Breast epithelium (tissue), 4 donors: ENCODE measurements at regions not wholly inside any gene's neighbourhood (a gene's known extent, or its start where the extent isn't known, plus 50 kb on each side); places are given as distances from the start of the nearest gene placed in this dataset.

Experiments used
- DNase-seq, 2 donors: peaks; one replicate each; pipeline ENCODE4 v3.0.0-alpha.2; 2019; ENCODE audit warnings: low spot score in 2 of 2
- H3K27ac ChIP-seq, 2 donors: fragments of 200-600 bp; sonication (generic) in 1 of 2; one replicate each; pipeline ENCODE4 v1.5.1; 2016 to 2019; ENCODE audit warnings: mild to moderate bottlenecking in 1 of 2
- H3K27me3 ChIP-seq, 2 donors: fragments of 200-600 bp; sonication (generic) in 1 of 2; one replicate each; pipeline versions ENCODE4 v1.5.1 to v1.6.0; 2017 to 2019; ENCODE audit warnings: control low read depth in 1 of 2, mild to moderate bottlenecking in 1 of 2
- H3K36me3 ChIP-seq: fragments of 200-600 bp; one replicate; pipeline ENCODE4 v1.5.1; 2019
- H3K4me1 ChIP-seq, 2 donors: fragments of 200-600 bp; sonication (generic); one replicate each; pipeline ENCODE4 v1.5.1; 2016 to 2019; ENCODE audit warnings: control low read depth in 1 of 2
- H3K4me3 ChIP-seq, 3 donors: fragments of 200-600 bp; sonication (generic); 1 replicate in 2 of 3; 2 replicates in 1 of 3; pipeline ENCODE4 v1.5.1; 2016 to 2019; ENCODE audit warnings: mild to moderate bottlenecking in 3 of 3, moderate library complexity in 2 of 3
- H3K9me3 ChIP-seq, 2 donors: fragments of 200-600 bp; sonication (generic) in 1 of 2; one replicate each; pipeline ENCODE4 v1.5.1; 2016 to 2019; ENCODE audit warnings: control low read depth in 1 of 2
- POLR2A ChIP-seq: fragments of 450-650 bp; IDR thresholded peaks from one replicate; pipeline ENCODE4 v1.6.1; 2016; ENCODE audit warnings: antibody characterized with exemption, mild to moderate bottlenecking, moderate library complexity
- POLR2AphosphoS5 ChIP-seq, 3 donors: sonication (generic); formaldehyde crosslinking; IDR thresholded peaks; one replicate each; pipeline ENCODE4 v1.6.1; 2017; ENCODE audit warnings: antibody characterized with exemption in 3 of 3
- intact Hi-C: fragments of 100-400 bp; cut with DNase I; formaldehyde crosslinking; loops from one replicate; pipeline ENCODE4 v1.15.1; 2023; ENCODE audit warnings: low total_unique reads
- TF ChIP-seq, protein P1 (sequence below), 3 donors: fragments of 450-650 bp; IDR thresholded peaks; one replicate each; pipeline ENCODE4 v1.5.1; 2016 to 2017; ENCODE audit warnings: antibody characterized with exemption in 3 of 3, mild to moderate bottlenecking in 3 of 3, moderate library complexity in 3 of 3

GRCh38 chr16:63617047-63617989, 1504.5 kb downstream of the CDH11 start:
- no peak overlapping the region for H3K27ac ChIP-seq

DNA sequence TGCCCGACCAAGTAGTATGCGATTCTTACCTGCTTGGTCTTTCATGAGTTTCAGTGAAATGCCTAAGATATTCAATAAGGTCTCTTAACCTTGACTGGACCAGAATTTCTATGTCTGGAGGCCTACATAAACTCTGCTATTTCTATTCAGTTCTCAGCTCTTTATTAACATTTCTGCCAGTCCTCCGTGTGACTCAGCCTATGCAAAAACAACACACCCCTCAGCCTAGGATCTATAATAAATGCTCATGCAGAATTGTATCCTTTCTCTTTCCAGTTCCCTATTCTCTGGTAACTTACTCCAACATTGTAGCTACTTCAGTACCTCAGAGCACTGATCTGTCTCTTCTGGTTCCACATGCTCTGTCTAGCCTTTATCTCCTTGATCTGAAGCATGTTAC, 1507.4 kb downstream of the CDH11 start:
- DNase-seq = no peak
- Histone ChIP-seq H3K27me3 (no peaks in the 10 kb centered on the region), H3K9me3 (no peaks in the 10 kb centered on the region), H3K4me1 (no peaks in the 10 kb centered on the region), H3K36me3 (no peaks in the 10 kb centered on the region), H3K4me3 (no peak overlapping the region), H3K27ac (no peak overlapping the region)
- intact Hi-C loops = no loop called here
- no peak for TF ChIP-seq POLR2A
- TF ChIP-seq, protein P1, sequence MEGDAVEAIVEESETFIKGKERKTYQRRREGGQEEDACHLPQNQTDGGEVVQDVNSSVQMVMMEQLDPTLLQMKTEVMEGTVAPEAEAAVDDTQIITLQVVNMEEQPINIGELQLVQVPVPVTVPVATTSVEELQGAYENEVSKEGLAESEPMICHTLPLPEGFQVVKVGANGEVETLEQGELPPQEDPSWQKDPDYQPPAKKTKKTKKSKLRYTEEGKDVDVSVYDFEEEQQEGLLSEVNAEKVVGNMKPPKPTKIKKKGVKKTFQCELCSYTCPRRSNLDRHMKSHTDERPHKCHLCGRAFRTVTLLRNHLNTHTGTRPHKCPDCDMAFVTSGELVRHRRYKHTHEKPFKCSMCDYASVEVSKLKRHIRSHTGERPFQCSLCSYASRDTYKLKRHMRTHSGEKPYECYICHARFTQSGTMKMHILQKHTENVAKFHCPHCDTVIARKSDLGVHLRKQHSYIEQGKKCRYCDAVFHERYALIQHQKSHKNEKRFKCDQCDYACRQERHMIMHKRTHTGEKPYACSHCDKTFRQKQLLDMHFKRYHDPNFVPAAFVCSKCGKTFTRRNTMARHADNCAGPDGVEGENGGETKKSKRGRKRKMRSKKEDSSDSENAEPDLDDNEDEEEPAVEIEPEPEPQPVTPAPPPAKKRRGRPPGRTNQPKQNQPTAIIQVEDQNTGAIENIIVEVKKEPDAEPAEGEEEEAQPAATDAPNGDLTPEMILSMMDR (IDR thresholded peaks at IDR 0.05) = no peak

More at GRCh38 chr16:63617047-63617989, 1504.5 kb downstream of the CDH11 start:
- no peaks in the 10 kb centered on the region for H3K36me3 ChIP-seq
- no peaks in the 10 kb centered on the region for H3K4me1 ChIP-seq
- H3K9me3 ChIP-seq = no peaks in the 10 kb centered on the region
- H3K4me3 ChIP-seq = peak overlapping the region in 2 of 3 donors; percentile 54 to 65
- TF ChIP-seq POLR2A (no peak), POLR2AphosphoS5 (IDR thresholded peaks at IDR 0.05) (no peak)
- TF ChIP-seq, protein P1 (IDR thresholded peaks at IDR 0.05) = no peak
- intact Hi-C loops = no loop called here
- no peak for DNase-seq
- no peaks in the 10 kb centered on the region for H3K27me3 ChIP-seq

GRCh38 chr16:63613701-63614100, 1508.2 kb downstream of the CDH11 start:
- TF ChIP-seq POLR2AphosphoS5 (IDR thresholded peaks at IDR 0.05) (no peak), POLR2A (no peak)
- TF ChIP-seq, protein P1 (IDR thresholded peaks at IDR 0.05) = no peak
- no peak overlapping the region for H3K4me3 ChIP-seq
- H3K27ac ChIP-seq = no peak overlapping the region
- no peaks in the 10 kb centered on the region for H3K36me3 ChIP-seq
- no peaks in the 10 kb centered on the region for H3K4me1 ChIP-seq
- no peaks in the 10 kb centered on the region for H3K27me3 ChIP-seq
- intact Hi-C loops = no loop called here
- no peaks in the 10 kb centered on the region for H3K9me3 ChIP-seq
- DNase-seq = no peak

- no peaks in the 10 kb centered on the region for H3K4me1 ChIP-seq
- no peak overlapping the region for H3K4me3 ChIP-seq
- H3K27me3 ChIP-seq = no peaks in the 10 kb centered on the region
- H3K36me3 ChIP-seq = no peaks in the 10 kb centered on the region
- H3K27ac ChIP-seq = no peak overlapping the region
- no peaks in the 10 kb centered on the region for H3K9me3 ChIP-seq
- intact Hi-C loops = no loop called here
- DNase-seq = no peak
- TF ChIP-seq POLR2AphosphoS5 (IDR thresholded peaks at IDR 0.05) (no peak), POLR2A (no peak)
- TF ChIP-seq, protein P1 (IDR thresholded peaks at IDR 0.05) = no peak
Measured at GRCh38 chr16:63612462-63613227, 1509.2 kb downstream of the CDH11 start.

DNA sequence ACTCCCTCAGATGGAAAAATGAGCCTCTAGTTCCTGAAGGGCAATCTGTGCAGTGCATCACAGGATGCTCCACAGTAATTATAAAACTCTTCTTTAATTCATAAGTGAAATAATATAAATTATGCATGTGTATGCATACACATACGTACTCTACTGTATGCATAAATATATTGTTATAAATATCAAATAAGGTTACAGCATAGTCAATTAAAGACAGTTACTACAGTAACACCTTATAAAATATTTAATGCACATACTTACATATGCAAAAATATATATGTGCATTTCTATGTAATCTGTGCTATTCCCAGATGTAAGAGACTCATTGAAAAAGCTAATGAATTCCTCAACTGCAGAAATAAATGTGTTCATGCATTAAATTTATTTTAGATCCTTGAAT, 1515.1 kb downstream of the CDH11 start:
- Histone ChIP-seq H3K9me3 (no peaks in the 10 kb centered on the region), H3K4me1 (no peaks in the 10 kb centered on the region), H3K4me3 (no peak overlapping the region), H3K27ac (no peak overlapping the region), H3K36me3 (no peaks in the 10 kb centered on the region), H3K27me3 (no peaks in the 10 kb centered on the region)
- no peak for DNase-seq
- TF ChIP-seq POLR2AphosphoS5 (IDR thresholded peaks at IDR 0.05) = no peak
- TF ChIP-seq, protein P1 (IDR thresholded peaks at IDR 0.05) = no peak
- no peak for TF ChIP-seq POLR2A
- intact Hi-C loops = no loop called here
